ENCODE measurements at regions not wholly inside any gene's neighbourhood (a gene's known extent, or its start where the extent isn't known, plus 50 kb on each side); places are given as distances from the start of the nearest gene placed in this dataset.

DNA sequence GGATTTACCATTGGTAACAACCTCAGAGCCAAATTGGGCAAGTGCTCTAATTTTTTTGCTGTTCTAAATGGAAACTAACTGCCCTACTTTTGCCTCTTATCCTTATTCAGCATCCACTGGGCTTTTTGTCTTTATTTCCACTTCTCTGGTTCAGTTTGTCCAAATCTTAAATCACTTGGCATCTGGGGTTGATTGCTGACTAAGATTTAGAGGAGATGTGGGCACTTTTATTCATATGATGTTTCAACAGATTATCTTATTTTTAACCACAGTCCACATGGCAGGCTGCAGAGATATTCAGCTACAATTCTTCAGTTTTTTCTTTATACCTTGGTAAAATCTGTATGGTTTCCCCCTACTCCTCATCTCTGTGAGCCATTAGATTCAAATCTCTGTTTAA lies 1161.4 kb upstream of the PCDH7 start:
- TF ChIP-seq, protein P1, sequence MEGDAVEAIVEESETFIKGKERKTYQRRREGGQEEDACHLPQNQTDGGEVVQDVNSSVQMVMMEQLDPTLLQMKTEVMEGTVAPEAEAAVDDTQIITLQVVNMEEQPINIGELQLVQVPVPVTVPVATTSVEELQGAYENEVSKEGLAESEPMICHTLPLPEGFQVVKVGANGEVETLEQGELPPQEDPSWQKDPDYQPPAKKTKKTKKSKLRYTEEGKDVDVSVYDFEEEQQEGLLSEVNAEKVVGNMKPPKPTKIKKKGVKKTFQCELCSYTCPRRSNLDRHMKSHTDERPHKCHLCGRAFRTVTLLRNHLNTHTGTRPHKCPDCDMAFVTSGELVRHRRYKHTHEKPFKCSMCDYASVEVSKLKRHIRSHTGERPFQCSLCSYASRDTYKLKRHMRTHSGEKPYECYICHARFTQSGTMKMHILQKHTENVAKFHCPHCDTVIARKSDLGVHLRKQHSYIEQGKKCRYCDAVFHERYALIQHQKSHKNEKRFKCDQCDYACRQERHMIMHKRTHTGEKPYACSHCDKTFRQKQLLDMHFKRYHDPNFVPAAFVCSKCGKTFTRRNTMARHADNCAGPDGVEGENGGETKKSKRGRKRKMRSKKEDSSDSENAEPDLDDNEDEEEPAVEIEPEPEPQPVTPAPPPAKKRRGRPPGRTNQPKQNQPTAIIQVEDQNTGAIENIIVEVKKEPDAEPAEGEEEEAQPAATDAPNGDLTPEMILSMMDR (IDR thresholded peaks at IDR 0.05; ENCODE audit: poor library complexity): no peak
- TF ChIP-seq EZH2phosphoT487 (IDR thresholded peaks at IDR 0.05; ENCODE audit: low read depth, severe bottlenecking, unreplicated experiment): no peak

Data from hepatocyte (in vitro differentiated cells).